8988T (cell line): ENCODE measurements at regions not wholly inside any gene's neighbourhood (a gene's known extent, or its start where the extent isn't known, plus 50 kb on each side); places are given as distances from the start of the nearest gene placed in this dataset.
"Not testable (repeated sequence)": the region's sequence is repeated elsewhere in the genome, so short reads cannot be mapped to it uniquely, and the experiment has no call there.

Experiments used
- DNase-seq: peaks from one replicate; pipeline ENCODE4 v3.0.0; 2011

- DNase-seq: no peak
These were observed 113.5 kb upstream of the GATB start for GRCh38 chr4:151874328-151874727.

GRCh38 chr4:151866592-151866918, 105.7 kb upstream of the GATB start:
- DNase-seq: no peak

GRCh38 chr4:151865744-151866591, 105.2 kb upstream of the GATB start:
- no peak for DNase-seq

- no peak for DNase-seq
These were observed 104.5 kb upstream of the GATB start for GRCh38 chr4:151865312-151865711.

GRCh38 chr4:151864068-151864467, 103.3 kb upstream of the GATB start:
- no peak for DNase-seq

- no peak for DNase-seq
These were observed 102.0 kb upstream of the GATB start for GRCh38 chr4:151862766-151863165.

GRCh38 chr4:151860561-151861093, 99.8 kb upstream of the GATB start:
- DNase-seq: no peak

- DNase-seq: no peak
These were observed 98.8 kb upstream of the GATB start for GRCh38 chr4:151859641-151860040.

- no peak for DNase-seq
These were observed 97.5 kb upstream of the GATB start for GRCh38 chr4:151858356-151858755.

- DNase-seq: no peak
These were observed 96.6 kb upstream of the GATB start for GRCh38 chr4:151857368-151857767.

GRCh38 chr4:151855747-151856146, 94.9 kb upstream of the GATB start:
- no peak for DNase-seq

GRCh38 chr4:151854731-151855130, 93.9 kb upstream of the GATB start:
- DNase-seq: no peak

GRCh38 chr4:151853034-151853433, 92.2 kb upstream of the GATB start:
- DNase-seq: no peak

GRCh38 chr4:151852202-151852601, 91.4 kb upstream of the GATB start:
- DNase-seq: no peak

GRCh38 chr4:151851354-151851753, 90.5 kb upstream of the GATB start:
- no peak for DNase-seq

- no peak for DNase-seq
These were observed 90.0 kb upstream of the GATB start for GRCh38 chr4:151850791-151851213.

GRCh38 chr4:151845551-151845950, 84.7 kb upstream of the GATB start:
- not testable (repeated sequence) for DNase-seq

GRCh38 chr4:151842430-151843079, 81.7 kb upstream of the GATB start:
- DNase-seq: no peak

GRCh38 chr4:151841107-151841506, 80.3 kb upstream of the GATB start:
- no peak for DNase-seq

GRCh38 chr4:151835467-151835866, 74.7 kb upstream of the GATB start:
- DNase-seq: no peak

- DNase-seq: no peak
These were observed 72.4 kb upstream of the GATB start for GRCh38 chr4:151833174-151833573.

- no peak for DNase-seq
These were observed 70.7 kb upstream of the GATB start for GRCh38 chr4:151831526-151831925.

- DNase-seq: no peak
These were observed 69.4 kb upstream of the GATB start for GRCh38 chr4:151830168-151830567.

- DNase-seq: no peak
These were observed 68.5 kb upstream of the GATB start for GRCh38 chr4:151829309-151829708.
